Urothelium cell line (cell line): ENCODE measurements at regions not wholly inside any gene's neighbourhood (a gene's known extent, or its start where the extent isn't known, plus 50 kb on each side); places are given as distances from the start of the nearest gene placed in this dataset.

Experiments used
- DNase-seq: peaks from one replicate; pipeline ENCODE4 v3.0.0; 2011; ENCODE audit warnings: low spot score, mixed read lengths
- FAIRE-seq: peaks from 2 replicates; lab custom pipeline; 2011; peaks lifted over from hg19 to GRCh38; lab: Jason Lieb, UNC

GRCh38 chr17:71398025-71398424, 722.8 kb upstream of the SOX9 start:
- FAIRE-seq (peak; percentile 90), DNase-seq (no peak)

GRCh38 chr17:71398800-71399219, 722.0 kb upstream of the SOX9 start:
- FAIRE-seq (peak; percentile 23), DNase-seq (no peak)

- DNase-seq (no peak), FAIRE-seq (no peak)
These were observed 721.6 kb upstream of the SOX9 start for GRCh38 chr17:71399221-71399620.

GRCh38 chr17:71399649-71400048, 721.2 kb upstream of the SOX9 start:
- FAIRE-seq: no peak
- no peak for DNase-seq

- no peak for DNase-seq
- no peak for FAIRE-seq
These were observed 718.8 kb upstream of the SOX9 start for GRCh38 chr17:71402007-71402406.

- peak; percentile 13 for FAIRE-seq
- DNase-seq: no peak
These were observed 718.1 kb upstream of the SOX9 start for GRCh38 chr17:71402661-71403141.

GRCh38 chr17:71405101-71405500, 715.7 kb upstream of the SOX9 start:
- no peak for DNase-seq
- FAIRE-seq: peak; percentile 23

- DNase-seq (no peak), FAIRE-seq (no peak)
These were observed 712.8 kb upstream of the SOX9 start for GRCh38 chr17:71407981-71408380.

GRCh38 chr17:71409137-71409536, 711.7 kb upstream of the SOX9 start:
- FAIRE-seq (peak; percentile 50), DNase-seq (no peak)

GRCh38 chr17:71409712-71410111, 711.1 kb upstream of the SOX9 start:
- peak; percentile 91 for FAIRE-seq
- DNase-seq: peak; percentile 61

- DNase-seq (peak; percentile 91), FAIRE-seq (peak; percentile 68)
These were observed 708.0 kb upstream of the SOX9 start for GRCh38 chr17:71412803-71413202.

- DNase-seq: no peak
- FAIRE-seq: peak; percentile 74
These were observed 706.9 kb upstream of the SOX9 start for GRCh38 chr17:71413935-71414334.

- FAIRE-seq: peak; percentile 56
- no peak for DNase-seq
These were observed 703.7 kb upstream of the SOX9 start for GRCh38 chr17:71417142-71417541.

GRCh38 chr17:71422968-71423367, 697.9 kb upstream of the SOX9 start:
- FAIRE-seq: no peak
- DNase-seq: no peak

- DNase-seq (peak; percentile 85), FAIRE-seq (peak; percentile 99)
These were observed 696.8 kb upstream of the SOX9 start for GRCh38 chr17:71423871-71424546.

- no peak for FAIRE-seq
- no peak for DNase-seq
These were observed 693.0 kb upstream of the SOX9 start for GRCh38 chr17:71427801-71428200.

- FAIRE-seq (no peak), DNase-seq (no peak)
These were observed 691.9 kb upstream of the SOX9 start for GRCh38 chr17:71428897-71429296.

- DNase-seq (no peak), FAIRE-seq (peak; percentile 55)
These were observed 690.5 kb upstream of the SOX9 start for GRCh38 chr17:71430281-71430680.

GRCh38 chr17:71431146-71431545, 689.7 kb upstream of the SOX9 start:
- FAIRE-seq: peak; percentile 32
- DNase-seq: no peak

GRCh38 chr17:71432378-71433315, 688.2 kb upstream of the SOX9 start:
- DNase-seq (no peak), FAIRE-seq (peak; percentile 40)

GRCh38 chr17:71434716-71435115, 686.1 kb upstream of the SOX9 start:
- FAIRE-seq: no peak
- DNase-seq: no peak

GRCh38 chr17:71436479-71436878, 684.3 kb upstream of the SOX9 start:
- DNase-seq (no peak), FAIRE-seq (no peak)
